ENCODE measurements at regions not wholly inside any gene's neighbourhood (a gene's known extent, or its start where the extent isn't known, plus 50 kb on each side); places are given as distances from the start of the nearest gene placed in this dataset.
"Not testable (repeated sequence)": the region's sequence is repeated elsewhere in the genome, so short reads cannot be mapped to it uniquely, and the experiment has no call there.

- DNase-seq (ENCODE audit: insufficient read length, low spot score, missing footprints): peak; percentile 22
- no peaks in the 10 kb centered on the region for H3K27me3 ChIP-seq (ENCODE audit: insufficient read depth, low read length)
- H3K4me3 ChIP-seq (ENCODE audit: insufficient read depth, low read length): no peak overlapping the region
- H4K20me1 ChIP-seq (ENCODE audit: insufficient read depth, low read length): no peaks in the 10 kb centered on the region
- peaks cover 38% of the 10 kb centered on the region for H3K4me1 ChIP-seq (ENCODE audit: insufficient read depth, low read length)
- H3K27ac ChIP-seq (ENCODE audit: low read depth, low read length): peak overlapping the region; percentile 94
- no peak for TF ChIP-seq CTCF (IDR thresholded peaks at IDR 0.05; ENCODE audit: extremely low read depth, low read depth, low read length)
- H3K79me2 ChIP-seq (ENCODE audit: insufficient read depth, low read length): no peaks in the 10 kb centered on the region
- H2AFZ ChIP-seq (ENCODE audit: low read length): no peak overlapping the region
- H3K4me2 ChIP-seq (ENCODE audit: insufficient read depth, low read length): peak overlapping the region; percentile 19
- H3K36me3 ChIP-seq (ENCODE audit: insufficient read depth, low read length): no peaks in the 10 kb centered on the region
- no peaks in the 10 kb centered on the region for H3K9me3 ChIP-seq (ENCODE audit: low read depth, low read length)
Observed at GRCh38 chr7:17408904-17409290, 110.4 kb downstream of the AHR start.

- H2AFZ ChIP-seq (ENCODE audit: low read length): no peak overlapping the region
- H3K4me3 ChIP-seq (ENCODE audit: insufficient read depth, low read length): no peak overlapping the region
- H3K79me2 ChIP-seq (ENCODE audit: insufficient read depth, low read length): no peaks in the 10 kb centered on the region
- H3K9me3 ChIP-seq (ENCODE audit: low read depth, low read length): no peaks in the 10 kb centered on the region
- H3K4me2 ChIP-seq (ENCODE audit: insufficient read depth, low read length): no peak overlapping the region
- no peak for DNase-seq (ENCODE audit: insufficient read length, low spot score, missing footprints)
- H3K4me1 ChIP-seq (ENCODE audit: insufficient read depth, low read length): peaks cover 26% of the 10 kb centered on the region
- H3K27me3 ChIP-seq (ENCODE audit: insufficient read depth, low read length): no peaks in the 10 kb centered on the region
- no peak overlapping the region for H3K27ac ChIP-seq (ENCODE audit: low read depth, low read length)
- no peaks in the 10 kb centered on the region for H3K36me3 ChIP-seq (ENCODE audit: insufficient read depth, low read length)
- H4K20me1 ChIP-seq (ENCODE audit: insufficient read depth, low read length): no peaks in the 10 kb centered on the region
- TF ChIP-seq CTCF (IDR thresholded peaks at IDR 0.05; ENCODE audit: extremely low read depth, low read depth, low read length): no peak
Observed at GRCh38 chr7:17411922-17412321, 113.5 kb downstream of the AHR start.

GRCh38 chr7:17412883-17413282 lies 114.4 kb downstream of the AHR start:
- no peaks in the 10 kb centered on the region for H3K27me3 ChIP-seq (ENCODE audit: insufficient read depth, low read length)
- DNase-seq (ENCODE audit: insufficient read length, low spot score, missing footprints): no peak
- no peaks in the 10 kb centered on the region for H3K79me2 ChIP-seq (ENCODE audit: insufficient read depth, low read length)
- H3K4me2 ChIP-seq (ENCODE audit: insufficient read depth, low read length): no peak overlapping the region
- H4K20me1 ChIP-seq (ENCODE audit: insufficient read depth, low read length): no peaks in the 10 kb centered on the region
- no peak overlapping the region for H2AFZ ChIP-seq (ENCODE audit: low read length)
- no peak overlapping the region for H3K27ac ChIP-seq (ENCODE audit: low read depth, low read length)
- TF ChIP-seq CTCF (IDR thresholded peaks at IDR 0.05; ENCODE audit: extremely low read depth, low read depth, low read length): no peak
- peaks cover 17% of the 10 kb centered on the region for H3K4me1 ChIP-seq (ENCODE audit: insufficient read depth, low read length)
- H3K9me3 ChIP-seq (ENCODE audit: low read depth, low read length): no peaks in the 10 kb centered on the region
- H3K36me3 ChIP-seq (ENCODE audit: insufficient read depth, low read length): no peaks in the 10 kb centered on the region
- no peak overlapping the region for H3K4me3 ChIP-seq (ENCODE audit: insufficient read depth, low read length)

- H3K9me3 ChIP-seq (ENCODE audit: low read depth, low read length): no peaks in the 10 kb centered on the region
- no peak for DNase-seq (ENCODE audit: insufficient read length, low spot score, missing footprints)
- no peaks in the 10 kb centered on the region for H3K4me1 ChIP-seq (ENCODE audit: insufficient read depth, low read length)
- no peak overlapping the region for H2AFZ ChIP-seq (ENCODE audit: low read length)
- H3K27me3 ChIP-seq (ENCODE audit: insufficient read depth, low read length): no peaks in the 10 kb centered on the region
- H3K36me3 ChIP-seq (ENCODE audit: insufficient read depth, low read length): no peaks in the 10 kb centered on the region
- H4K20me1 ChIP-seq (ENCODE audit: insufficient read depth, low read length): no peaks in the 10 kb centered on the region
- H3K4me3 ChIP-seq (ENCODE audit: insufficient read depth, low read length): no peak overlapping the region
- H3K4me2 ChIP-seq (ENCODE audit: insufficient read depth, low read length): no peak overlapping the region
- no peak overlapping the region for H3K27ac ChIP-seq (ENCODE audit: low read depth, low read length)
- no peaks in the 10 kb centered on the region for H3K79me2 ChIP-seq (ENCODE audit: insufficient read depth, low read length)
- no peak for TF ChIP-seq CTCF (IDR thresholded peaks at IDR 0.05; ENCODE audit: extremely low read depth, low read depth, low read length)
Observed at GRCh38 chr7:17415955-17416354, 117.5 kb downstream of the AHR start.

- not testable (repeated sequence) for DNase-seq (ENCODE audit: insufficient read length, low spot score, missing footprints); H3K79me2 ChIP-seq (ENCODE audit: insufficient read depth, low read length); H3K4me2 ChIP-seq (ENCODE audit: insufficient read depth, low read length); H3K4me3 ChIP-seq (ENCODE audit: insufficient read depth, low read length); H3K9me3 ChIP-seq (ENCODE audit: low read depth, low read length); H3K27ac ChIP-seq (ENCODE audit: low read depth, low read length); H3K36me3 ChIP-seq (ENCODE audit: insufficient read depth, low read length); H3K4me1 ChIP-seq (ENCODE audit: insufficient read depth, low read length); H2AFZ ChIP-seq (ENCODE audit: low read length); H4K20me1 ChIP-seq (ENCODE audit: insufficient read depth, low read length); H3K27me3 ChIP-seq (ENCODE audit: insufficient read depth, low read length)
Observed at GRCh38 chr7:17420308-17421015, 122.0 kb downstream of the AHR start.
